ENCODE measurements at regions not wholly inside any gene's neighbourhood (a gene's known extent, or its start where the extent isn't known, plus 50 kb on each side); places are given as distances from the start of the nearest gene placed in this dataset.

DNA sequence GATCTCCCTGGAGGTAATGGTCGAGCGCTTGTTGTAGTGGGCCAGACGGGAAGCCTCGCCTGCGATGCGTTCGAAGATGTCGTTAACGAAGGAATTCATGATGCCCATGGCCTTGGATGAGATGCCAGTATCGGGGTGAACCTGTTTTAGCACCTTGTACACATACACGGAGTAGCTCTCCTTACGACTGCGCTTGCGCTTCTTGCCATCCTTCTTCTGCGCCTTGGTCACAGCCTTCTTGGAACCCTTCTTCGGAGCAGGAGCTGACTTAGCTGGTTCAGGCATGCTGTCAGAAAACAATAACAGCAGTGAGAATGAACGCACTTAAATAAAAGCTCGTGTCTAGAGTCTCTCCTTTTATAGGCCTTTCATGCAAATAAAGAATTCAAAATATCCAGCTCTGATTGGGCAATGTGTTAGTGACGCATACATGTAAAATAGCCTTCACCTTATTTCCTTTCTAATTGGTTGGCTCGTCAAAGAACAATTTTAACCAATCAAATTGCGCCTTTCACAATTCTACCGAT is 129.2 kb downstream of the HFE start:
- peak; percentile 95 for DNase-seq (ENCODE audit: low spot score)

- DNase-seq (ENCODE audit: low spot score), result no peak
These were observed 129.9 kb downstream of the HFE start for GRCh38 chr6:26216886-26217713.

DNA sequence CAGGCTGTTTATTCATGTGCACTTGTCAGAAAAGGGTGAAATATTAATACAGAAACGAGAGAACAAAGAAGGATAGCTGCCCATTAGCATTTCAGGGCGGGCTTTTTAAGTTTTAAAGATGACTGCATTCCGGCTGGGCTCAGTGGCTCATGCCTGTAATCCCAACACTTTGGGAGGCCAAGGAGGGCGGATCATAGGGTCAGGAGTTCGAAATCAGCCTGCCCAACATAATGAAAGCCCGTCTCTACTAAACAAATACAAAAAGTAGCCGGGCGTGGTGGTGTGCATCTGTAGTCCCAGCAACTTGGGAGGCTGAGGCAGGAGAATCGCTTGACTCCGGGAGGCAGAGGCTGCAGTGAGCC is 130.5 kb downstream of the HFE start:
- peak; percentile 39 for DNase-seq (ENCODE audit: low spot score)

GRCh38 chr6:26218824-26219223 is 131.6 kb downstream of the HFE start:
- DNase-seq (ENCODE audit: low spot score), result no peak

- DNase-seq (ENCODE audit: low spot score), result no peak
These were observed 133.1 kb downstream of the HFE start for GRCh38 chr6:26220145-26220970.

DNA sequence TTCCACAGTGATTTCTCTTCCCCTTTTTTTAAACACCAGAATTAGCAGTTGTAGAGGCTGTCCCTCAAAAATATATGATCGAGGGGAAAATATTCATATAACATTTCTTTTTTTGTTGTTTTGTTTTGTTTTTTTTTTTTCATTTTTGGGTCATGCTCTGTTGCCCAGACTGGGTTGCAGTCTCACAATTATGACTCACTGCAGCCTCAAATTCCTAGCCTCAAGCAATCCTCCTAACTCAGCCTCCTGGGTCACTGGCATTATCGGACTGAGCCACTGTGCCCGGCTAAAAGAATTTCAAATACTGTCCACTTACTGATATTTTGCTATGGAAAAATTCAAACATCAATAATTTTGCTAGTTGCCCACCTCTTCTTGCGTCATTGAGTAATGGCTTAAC is 134.0 kb downstream of the HFE start:
- no peak for DNase-seq (ENCODE audit: low spot score)

DNA sequence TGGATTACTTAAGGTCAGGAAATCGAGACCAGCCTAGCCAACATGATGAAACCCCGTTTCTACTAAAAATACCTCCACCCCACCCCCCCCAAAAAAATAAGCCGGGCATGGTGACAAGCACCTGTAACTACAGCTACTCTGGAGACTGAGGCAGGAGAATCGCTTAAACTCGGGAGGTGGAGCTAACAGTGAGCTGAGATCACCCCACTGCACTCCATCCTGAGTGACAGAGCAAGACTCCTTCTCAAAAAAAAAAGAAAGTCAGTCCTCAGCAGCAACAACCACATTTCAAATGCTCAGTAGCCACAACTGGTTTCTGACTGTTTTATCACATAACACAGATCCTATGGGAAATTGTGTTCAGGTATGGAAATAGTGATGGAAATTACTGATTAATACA is 135.3 kb downstream of the HFE start:
- DNase-seq (ENCODE audit: low spot score), result peak; percentile 30

- DNase-seq (ENCODE audit: low spot score), result no peak
These were observed 136.0 kb downstream of the HFE start for GRCh38 chr6:26223228-26223627.

DNA sequence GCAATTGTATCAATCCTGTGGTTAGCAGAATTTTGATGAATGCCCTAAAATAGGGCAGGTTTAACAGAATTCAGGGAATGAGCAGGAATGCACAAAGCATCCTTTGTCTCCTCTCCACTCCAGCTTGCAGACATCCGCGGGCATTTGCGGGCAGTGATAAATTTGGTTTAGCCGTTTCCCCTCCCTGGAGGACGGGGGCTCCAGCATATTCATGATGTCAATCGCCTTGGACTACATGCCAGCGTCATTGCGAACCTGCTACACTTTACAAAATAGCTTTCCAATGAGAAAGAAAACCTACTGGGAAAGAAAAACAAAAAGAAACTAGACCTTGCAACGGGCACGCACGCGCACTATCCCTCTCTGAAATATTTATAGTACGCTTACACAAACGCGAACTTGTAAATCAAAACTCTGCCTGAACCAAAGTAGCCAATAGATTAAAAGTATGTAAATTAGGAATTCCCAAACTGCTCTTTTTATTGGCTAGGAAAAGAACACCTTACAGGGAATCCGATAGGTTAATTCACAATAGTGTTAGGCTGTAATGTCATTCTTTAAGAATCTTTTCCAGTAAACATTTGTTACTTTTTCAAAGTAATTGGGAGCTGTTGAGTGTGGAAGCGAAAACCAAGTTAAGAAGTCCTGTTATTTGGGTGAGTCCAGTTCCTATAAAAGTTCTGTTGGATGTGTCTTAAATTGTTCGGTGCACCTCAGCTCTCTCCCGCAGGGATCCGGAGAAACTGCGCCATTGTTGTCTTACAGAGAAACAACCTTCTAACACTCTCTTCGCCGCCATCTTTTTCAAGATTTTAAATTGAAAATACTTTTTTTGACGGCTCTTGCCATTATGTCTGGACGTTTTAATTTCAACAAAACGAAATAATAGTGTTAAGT is 136.7 kb downstream of the HFE start:
- DNase-seq (ENCODE audit: low spot score), result peak; percentile 79

- DNase-seq (ENCODE audit: low spot score), result no peak
These were observed 137.3 kb downstream of the HFE start for GRCh38 chr6:26224547-26224912.

- DNase-seq (ENCODE audit: low spot score), result no peak
These were observed 138.0 kb downstream of the HFE start for GRCh38 chr6:26224940-26225847.

DNA sequence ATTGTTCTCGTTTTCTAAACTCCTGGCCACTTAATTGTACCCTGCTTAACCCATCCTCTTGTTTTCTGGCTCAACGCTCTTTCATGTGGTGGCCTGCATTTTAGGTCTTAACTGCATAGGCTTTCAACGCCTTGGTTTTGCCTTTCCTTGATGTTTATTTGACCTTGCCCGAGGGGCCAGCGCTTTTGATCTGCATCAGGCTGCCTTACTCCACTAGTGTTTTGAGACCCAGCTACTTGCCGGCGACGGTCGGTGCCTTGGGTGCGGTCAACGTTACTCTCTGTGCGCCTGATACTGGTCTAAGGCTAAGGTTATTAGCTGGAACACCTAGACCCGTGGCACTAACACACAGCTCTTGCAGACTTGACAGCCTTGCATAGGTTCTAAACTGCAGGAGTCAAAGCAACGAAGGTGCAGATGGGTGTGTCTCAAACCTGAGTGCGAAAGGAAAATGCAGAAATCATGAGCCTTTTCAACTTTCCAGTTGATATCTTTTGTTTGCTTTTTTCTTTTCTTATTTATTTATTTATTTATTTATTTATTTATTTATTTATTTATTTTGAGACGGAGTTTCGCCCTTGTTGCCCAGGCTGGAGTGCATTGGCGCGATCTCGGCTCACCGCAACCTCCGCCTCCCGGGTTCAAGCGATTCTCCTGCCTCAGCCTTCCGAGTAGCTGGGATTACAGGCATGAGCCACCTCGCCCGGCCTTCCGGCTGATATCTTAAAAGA is 138.8 kb downstream of the HFE start:
- no peak for DNase-seq (ENCODE audit: low spot score)

- no peak for DNase-seq (ENCODE audit: low spot score)
These were observed 138.4 kb upstream of the BTN3A2 start for GRCh38 chr6:26226579-26226967.

GRCh38 chr6:26230351-26230750 is 134.6 kb upstream of the BTN3A2 start:
- no peak for DNase-seq (ENCODE audit: low spot score)

GRCh38 chr6:26231006-26231587 is 133.9 kb upstream of the BTN3A2 start:
- DNase-seq (ENCODE audit: low spot score), result no peak

DNA sequence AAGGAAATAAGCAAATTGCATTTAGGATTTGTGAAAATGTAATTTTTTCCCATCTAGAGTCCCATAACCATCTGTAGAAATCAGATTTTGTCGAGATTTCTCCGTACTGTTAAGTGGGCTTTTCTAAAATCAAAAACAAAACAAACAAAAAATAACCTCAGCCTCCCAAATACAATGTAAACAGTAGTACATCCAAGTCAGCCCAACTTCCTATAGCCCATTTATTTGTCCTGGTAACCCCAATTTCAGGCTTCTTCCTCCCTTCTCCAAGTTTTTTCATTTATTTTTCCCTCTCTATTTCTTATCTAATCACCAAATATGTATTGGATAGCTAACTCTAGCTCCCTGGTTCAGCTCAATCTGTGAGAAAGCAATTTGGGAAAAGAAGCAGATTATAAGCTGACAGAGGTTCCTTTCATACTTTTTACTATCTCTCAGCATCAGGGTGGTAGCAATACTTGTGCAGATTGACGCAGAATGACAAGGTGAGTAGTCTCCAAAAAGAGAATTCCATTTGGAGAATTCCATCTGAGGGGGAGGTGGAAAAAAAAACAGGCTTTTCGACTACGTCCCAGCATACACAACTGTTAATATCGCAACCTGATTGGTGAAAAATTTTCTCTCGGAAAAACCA is 132.6 kb upstream of the BTN3A2 start:
- DNase-seq (ENCODE audit: low spot score), result no peak

- peak; percentile 54 for DNase-seq (ENCODE audit: low spot score)
These were observed 131.9 kb upstream of the BTN3A2 start for GRCh38 chr6:26232940-26233648.

DNA sequence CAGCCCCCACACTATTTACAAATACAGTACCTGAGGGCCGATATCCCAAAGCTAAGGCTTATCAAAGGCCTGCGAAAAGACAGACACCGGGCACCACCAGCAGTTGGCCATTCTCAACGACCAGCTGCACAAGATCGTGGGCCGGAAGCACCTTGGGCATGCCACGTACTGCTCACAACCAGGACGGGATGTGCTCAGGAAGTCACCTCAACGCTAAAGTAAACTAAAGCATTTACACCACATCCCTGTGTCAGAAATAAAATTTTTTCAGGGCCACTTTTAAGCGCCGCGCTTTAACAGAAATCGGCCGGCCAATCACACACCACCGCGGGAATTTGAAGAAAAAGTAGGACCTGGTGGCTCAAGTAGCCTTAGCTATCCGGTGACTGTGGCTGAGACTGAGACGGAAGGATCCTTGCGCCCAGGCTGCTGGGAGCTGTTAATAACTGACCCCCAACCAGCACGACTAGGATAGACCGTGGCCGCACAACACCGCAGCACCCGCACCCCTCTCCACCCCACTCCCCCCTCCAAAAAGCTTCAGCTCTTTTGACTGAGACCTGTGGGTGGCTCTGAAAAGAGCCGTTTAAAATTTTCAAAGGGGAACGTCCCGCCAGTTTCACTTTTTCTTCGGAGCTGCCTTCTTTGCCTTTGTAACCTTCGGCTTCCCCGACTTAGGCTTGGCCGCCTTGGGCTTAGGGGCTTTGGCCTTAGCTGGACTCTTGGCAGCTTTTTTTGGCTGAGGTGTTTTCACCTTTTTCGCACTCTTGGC is 131.2 kb upstream of the BTN3A2 start:
- DNase-seq (ENCODE audit: low spot score), result peak; percentile 83

Measured in activated CD4-positive, alpha-beta T cell treated with anti-CD3 and anti-CD28 coated beads, Interleukin-2, Interleukin-4, amounts not matched to agents 100 ng/mL and 50 ng/mL, durations not matched to agents 16 hours and 8 hours (primary cell).